GM12875 (cell line): ENCODE measurements at regions not wholly inside any gene's neighbourhood (a gene's known extent, or its start where the extent isn't known, plus 50 kb on each side); places are given as distances from the start of the nearest gene placed in this dataset.

Source experiments
- H3K4me3 ChIP-seq: one replicate; pipeline ENCODE4 v1.5.1; 2011; ENCODE audit warnings: low read depth, low read length, control low read depth
- TF ChIP-seq, protein P1 (sequence below): IDR thresholded peaks from 2 replicates; pipeline ENCODE4 v1.5.1; 2011; ENCODE audit warnings: low read depth, mild to moderate bottlenecking, control low read depth, inconsistent platforms, low read length, moderate library complexity, borderline replicate concordance; ENCODE audit not compliant: insufficient read depth

DNA sequence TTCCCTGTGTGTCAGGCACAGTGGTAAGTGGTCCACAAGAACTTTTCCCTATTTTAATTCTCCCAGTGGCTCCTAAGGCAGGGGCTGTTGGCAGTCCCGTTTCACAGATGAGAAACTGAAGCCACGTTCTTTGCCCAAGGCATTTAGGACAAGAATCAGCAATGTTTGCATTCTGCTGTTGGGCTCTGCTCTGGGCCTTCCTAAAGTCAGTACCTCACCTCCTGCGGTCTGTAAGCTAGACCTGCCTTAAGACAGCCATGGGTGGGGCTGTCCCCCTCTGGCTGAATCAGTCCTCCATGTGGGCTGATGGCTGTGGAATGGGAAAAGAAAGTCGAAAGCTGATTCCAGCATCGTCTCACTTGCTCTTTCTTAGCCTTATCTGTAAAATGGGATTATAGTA lies 304.8 kb downstream of the MAF start:
- TF ChIP-seq, protein P1, sequence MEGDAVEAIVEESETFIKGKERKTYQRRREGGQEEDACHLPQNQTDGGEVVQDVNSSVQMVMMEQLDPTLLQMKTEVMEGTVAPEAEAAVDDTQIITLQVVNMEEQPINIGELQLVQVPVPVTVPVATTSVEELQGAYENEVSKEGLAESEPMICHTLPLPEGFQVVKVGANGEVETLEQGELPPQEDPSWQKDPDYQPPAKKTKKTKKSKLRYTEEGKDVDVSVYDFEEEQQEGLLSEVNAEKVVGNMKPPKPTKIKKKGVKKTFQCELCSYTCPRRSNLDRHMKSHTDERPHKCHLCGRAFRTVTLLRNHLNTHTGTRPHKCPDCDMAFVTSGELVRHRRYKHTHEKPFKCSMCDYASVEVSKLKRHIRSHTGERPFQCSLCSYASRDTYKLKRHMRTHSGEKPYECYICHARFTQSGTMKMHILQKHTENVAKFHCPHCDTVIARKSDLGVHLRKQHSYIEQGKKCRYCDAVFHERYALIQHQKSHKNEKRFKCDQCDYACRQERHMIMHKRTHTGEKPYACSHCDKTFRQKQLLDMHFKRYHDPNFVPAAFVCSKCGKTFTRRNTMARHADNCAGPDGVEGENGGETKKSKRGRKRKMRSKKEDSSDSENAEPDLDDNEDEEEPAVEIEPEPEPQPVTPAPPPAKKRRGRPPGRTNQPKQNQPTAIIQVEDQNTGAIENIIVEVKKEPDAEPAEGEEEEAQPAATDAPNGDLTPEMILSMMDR = no peak
- no peak overlapping the region for H3K4me3 ChIP-seq

DNA sequence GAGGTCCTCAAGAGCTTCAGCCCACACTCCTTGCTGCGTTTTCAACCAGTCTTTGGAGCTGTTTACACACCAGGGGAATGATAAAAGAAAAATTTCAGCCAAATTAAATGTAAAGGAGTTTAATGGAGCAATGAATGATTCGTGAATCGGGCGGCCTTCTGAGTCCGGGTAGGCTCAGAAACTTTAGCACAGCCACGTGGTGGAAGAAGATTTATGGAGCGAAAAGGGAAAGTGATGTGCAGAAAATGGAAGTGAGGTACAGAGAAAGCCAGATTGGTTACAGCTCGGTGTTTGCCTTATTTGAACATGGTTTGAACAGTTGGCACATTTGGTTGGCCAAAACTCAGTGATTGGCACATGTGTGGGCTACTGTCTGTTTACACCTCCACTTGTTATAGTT lies 305.4 kb downstream of the MAF start:
- TF ChIP-seq, protein P1 = no peak
- H3K4me3 ChIP-seq = no peak overlapping the region

DNA sequence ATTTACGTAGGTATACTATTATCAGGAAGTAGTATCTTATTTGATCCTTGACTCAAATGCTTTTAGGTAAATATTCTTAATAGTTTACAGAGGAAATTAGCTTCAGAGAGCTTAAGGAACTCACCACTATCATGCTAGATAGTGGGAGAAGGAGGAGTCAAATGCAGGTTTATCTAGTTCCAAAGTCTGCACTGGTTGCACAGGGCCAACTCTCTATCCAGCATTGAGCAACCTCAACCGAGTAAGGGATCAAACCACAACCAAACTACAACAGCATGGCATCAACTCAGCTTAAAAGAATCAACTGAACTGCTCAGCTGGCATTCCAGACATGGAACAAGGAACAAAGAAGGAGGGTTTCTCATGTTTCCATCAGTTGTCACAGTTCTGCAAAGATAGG lies 306.0 kb downstream of the MAF start:
- TF ChIP-seq, protein P1 = no peak
- no peak overlapping the region for H3K4me3 ChIP-seq

DNA sequence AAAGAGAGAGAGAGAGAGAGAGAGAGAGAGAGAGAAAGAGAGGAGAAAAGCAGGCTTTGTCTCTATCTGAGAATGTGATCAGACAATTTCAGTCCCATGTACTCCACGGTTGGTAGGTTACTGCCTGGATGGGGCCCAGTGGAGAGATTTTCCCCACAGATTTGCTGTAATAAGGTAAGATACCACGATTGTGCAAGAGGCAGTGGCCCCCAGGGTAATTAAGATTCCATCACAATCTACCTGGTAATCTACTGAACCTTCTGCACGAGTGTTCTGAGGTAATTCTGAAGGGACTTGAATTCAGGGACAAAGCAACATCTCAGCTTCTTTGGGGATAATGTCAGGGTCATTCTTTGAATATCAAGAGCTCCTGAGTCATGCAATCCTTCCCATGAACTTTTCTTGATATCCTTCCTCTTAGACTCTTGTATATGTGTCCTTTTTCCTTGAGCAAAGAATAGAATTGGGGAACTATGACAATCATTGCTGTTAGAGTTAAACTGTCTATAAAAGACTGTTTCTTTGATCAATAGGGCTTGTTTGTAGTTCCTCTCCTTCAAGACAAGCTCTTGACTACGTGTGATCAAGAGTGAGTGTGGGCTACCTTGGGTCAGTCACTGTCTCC lies 306.6 kb downstream of the MAF start:
- TF ChIP-seq, protein P1 = no peak
- H3K4me3 ChIP-seq = no peak overlapping the region

DNA sequence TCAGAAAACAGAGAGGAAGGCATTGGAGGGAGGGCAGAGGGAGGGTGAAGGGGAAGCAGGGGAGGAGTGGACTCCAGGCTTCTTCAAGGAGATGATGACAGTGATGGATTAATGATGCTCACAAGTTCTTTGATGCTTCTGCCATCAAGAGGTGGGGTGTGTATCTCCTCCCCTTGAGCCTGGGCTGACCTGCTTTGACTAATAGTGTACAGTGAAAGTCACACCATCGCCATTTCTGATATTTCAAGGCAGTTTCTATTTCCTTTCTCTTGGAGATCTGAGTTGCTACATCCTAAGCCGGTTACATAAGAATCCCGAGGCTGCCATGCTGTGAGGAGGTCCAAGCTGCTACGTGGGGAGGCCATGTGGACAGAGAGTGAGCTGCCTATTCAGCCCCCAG lies 312.5 kb downstream of the MAF start:
- H3K4me3 ChIP-seq = no peak overlapping the region
- TF ChIP-seq, protein P1 = no peak

DNA sequence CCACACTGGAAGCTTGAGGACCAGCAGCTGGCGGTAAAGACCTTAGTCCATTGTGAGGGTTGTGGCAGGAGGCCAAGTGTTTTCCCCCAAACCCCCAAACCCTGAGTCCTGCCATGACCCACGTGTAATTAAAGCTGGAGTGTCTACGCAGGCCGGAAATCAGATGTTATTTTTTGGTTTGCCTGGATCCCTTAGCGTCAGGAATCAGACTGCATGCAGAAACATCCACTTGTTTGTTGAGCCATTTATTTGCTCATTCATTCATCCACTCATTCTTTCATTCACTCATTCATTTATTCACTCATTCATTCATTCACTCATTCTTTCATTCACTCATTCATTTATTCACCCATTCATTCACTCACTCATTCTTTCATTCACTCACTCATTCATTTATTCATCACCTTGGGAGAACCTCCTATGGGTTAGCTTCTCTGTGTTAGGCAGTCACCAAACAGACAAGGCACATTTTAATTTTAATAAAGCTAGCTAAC lies 313.1 kb downstream of the MAF start:
- H3K4me3 ChIP-seq = no peak overlapping the region
- TF ChIP-seq, protein P1 = no peak

DNA sequence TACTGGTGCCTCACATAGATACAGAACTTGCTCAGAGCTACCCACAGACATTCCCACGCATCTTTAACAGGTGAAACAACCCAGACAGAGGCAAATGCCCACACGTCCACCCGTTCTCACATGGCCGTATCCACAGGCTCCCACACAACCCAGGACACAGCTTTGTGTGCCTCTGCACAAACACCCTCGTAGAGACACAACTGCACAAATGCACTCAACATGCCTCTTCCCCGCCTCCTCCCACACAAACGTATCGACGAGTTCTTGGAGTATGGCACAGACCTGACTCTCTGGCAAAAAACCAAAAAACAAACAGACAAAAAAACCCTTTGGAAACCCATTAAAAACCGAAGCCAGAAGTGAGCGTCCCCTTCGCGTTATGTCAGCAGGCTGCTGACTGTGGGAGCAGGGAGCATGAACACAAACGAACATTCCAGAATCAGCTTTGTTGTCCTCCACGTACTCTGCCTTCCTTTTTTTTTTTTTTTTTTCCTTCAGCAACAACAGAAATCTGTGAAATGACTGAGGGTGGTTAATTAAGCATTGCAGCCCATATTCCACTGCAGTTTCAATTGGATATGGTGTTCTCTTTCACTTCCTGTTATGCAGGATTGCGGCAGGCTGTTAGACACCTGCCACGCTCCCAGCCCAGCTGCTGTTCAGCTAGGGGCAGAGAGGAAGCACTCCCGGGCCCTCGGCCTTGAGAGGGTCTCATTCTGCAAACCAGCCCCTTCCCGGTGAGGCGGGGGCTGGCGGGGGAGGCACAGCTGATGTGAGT lies 313.7 kb downstream of the MAF start:
- TF ChIP-seq, protein P1 = no peak
- no peak overlapping the region for H3K4me3 ChIP-seq
